Heart left ventricle (tissue), 16 donors: ENCODE measurements at regions not wholly inside any gene's neighbourhood (a gene's known extent, or its start where the extent isn't known, plus 50 kb on each side); places are given as distances from the start of the nearest gene placed in this dataset.

Experiments used
- ATAC-seq, 4 donors: fragments of 200-7000 bp; cut with Tn5 transposase; one replicate each; pipeline ENCODE4 v1.9.1; 2020 to 2022; ENCODE audit warnings: moderate library complexity in 4 of 4, mild to moderate bottlenecking in 3 of 4, moderate number of reproducible peaks in 1 of 4
- DNase-seq, 5 donors: peaks; one replicate each; pipeline ENCODE4 v3.0.0-alpha.2; 2020
- H3K27ac ChIP-seq, 12 donors: fragments of 200-600 bp; sonication (generic) in 4 of 12; one replicate each; pipeline versions ENCODE4 v1.5.0 to v1.8.0; 2016 to 2022; ENCODE audit warnings: mild to moderate bottlenecking in 2 of 12
- H3K27me3 ChIP-seq, 9 donors: fragments of 200-600 bp; sonication (generic) in 2 of 9; one replicate each; pipeline versions ENCODE4 v1.5.1 to v1.8.0; 2016 to 2022; ENCODE audit warnings: mild to moderate bottlenecking in 3 of 9
- H3K36me3 ChIP-seq, 9 donors: fragments of 200-600 bp; sonication (generic) in 2 of 9; one replicate each; pipeline versions ENCODE4 v1.5.0 to v1.8.0; 2018 to 2022; ENCODE audit warnings: mild to moderate bottlenecking in 2 of 9
- H3K4me1 ChIP-seq, 12 donors: fragments of 200-600 bp; sonication (generic) in 4 of 12; one replicate each; pipeline versions ENCODE4 v1.5.0 to v1.8.0; 2016 to 2022; ENCODE audit warnings: mild to moderate bottlenecking in 3 of 12
- H3K4me3 ChIP-seq, 12 donors: fragments of 200-600 bp; sonication (generic) in 4 of 12; one replicate each; pipeline versions ENCODE4 v1.5.0 to v1.8.0; 2017 to 2022; ENCODE audit warnings: mild to moderate bottlenecking in 9 of 12, moderate library complexity in 4 of 12
- H3K9me3 ChIP-seq, 12 donors: fragments of 200-600 bp; sonication (generic) in 4 of 12; one replicate each; pipeline versions ENCODE4 v1.5.0 to v1.8.0; 2016 to 2022; ENCODE audit warnings: mild to moderate bottlenecking in 1 of 12
- POLR2A ChIP-seq, 2 donors: fragments of 450-650 bp; IDR thresholded peaks; one replicate each; pipeline ENCODE4 v1.6.1; 2017; ENCODE audit warnings: antibody characterized with exemption in 2 of 2, mild to moderate bottlenecking in 2 of 2, moderate library complexity in 2 of 2
- WGBS, 4 donors: extraction: QIAGEN DNeasy Blood & Tissue Kit in 2 of 4; methylation state at CpG; one replicate each; pipeline versions ENCODE4 v1.1.5 to v1.1.7; 2013 to 2018; 5-methylcytosine and 5-hydroxymethylcytosine counted together
- intact Hi-C, 10 donors: fragments of 100-400 bp; cut with DNase I; formaldehyde crosslinking; loops; one replicate each; pipeline versions ENCODE4 v1.11.1 to v1.14.2; 2022
- TF ChIP-seq, protein P1 (sequence below), 12 donors: fragments of 200-600 bp; sonication (generic) in 4 of 12; IDR thresholded peaks; one replicate each; pipeline versions ENCODE4 v1.5.0 to v1.8.0; 2018 to 2022; ENCODE audit warnings: antibody characterized with exemption in 12 of 12, mild to moderate bottlenecking in 5 of 12
- donor health status: ischemic (EF 13 %, LVEDD 7.1; RV severe dilation, severe dysfunction).
- donor health status: healthy with polysubstance abuse.
- donor health status: DM: no; HTN: yes; CAD: no.
- donor health status: DM: no; HTN: no; CAD: no.
- donor health status: ischemic (EF 25% LVEDD 6.9; RV normal size, moderate dysfunction).
- donor health status: ischemic (EF 25% LVEDD 5.7; RV mildly dilated, moderate dysfunction).
- donor health status: healthy.
- donor health status: DM: yes; HTN: yes; CAD: no.
- donor health status: ischemic (EF 35%, LVEDD 5.7; RV mildly dilated, moderate dysfunction).
- donor health status: nonischemic (EF 11% LVEDD 7.7; RV severe dilation, severe dysfunction).
- donor health status: DM: yes; HTN: yes; CAD: no.
- donor health status: PGD.
- donor health status: ischemic (EF 29% LVEDD 5.4; RV normal size, mild dysfunction).
- donor health status: nonischemic (EF 23%, LVEDD 6.1; RV moderate dilation, normal function).

DNA sequence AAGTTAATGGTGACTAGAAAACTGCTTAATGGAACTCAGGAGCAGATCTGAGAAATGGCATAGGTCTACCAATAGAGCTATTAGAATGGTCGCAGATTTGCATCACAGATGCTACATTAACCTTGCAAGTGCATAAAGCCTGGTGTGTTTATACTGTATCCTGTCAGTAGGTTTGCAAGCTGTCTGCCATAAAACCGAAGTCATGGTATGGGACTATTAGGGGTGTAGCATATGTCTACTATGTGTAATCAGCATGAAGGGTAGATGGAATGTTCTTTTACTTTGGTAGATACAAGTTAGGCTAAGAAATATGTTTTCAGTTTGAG lies 574.2 kb upstream of the ADGRL2 start:
- intact Hi-C loops = loop anchor here in 2 of 10 donors (5.0 to 10.0 kb wide), 2 partner anchors 86 to 88 kb away; no protein-coding TSS in a partner anchor
- WGBS, 4 donors = 83 to 97% (median 86%) methylated on average over 2 of the region's 2 CpGs
- no peak for ATAC-seq
- H3K27ac ChIP-seq = no peak overlapping the region
- TF ChIP-seq, protein P1, sequence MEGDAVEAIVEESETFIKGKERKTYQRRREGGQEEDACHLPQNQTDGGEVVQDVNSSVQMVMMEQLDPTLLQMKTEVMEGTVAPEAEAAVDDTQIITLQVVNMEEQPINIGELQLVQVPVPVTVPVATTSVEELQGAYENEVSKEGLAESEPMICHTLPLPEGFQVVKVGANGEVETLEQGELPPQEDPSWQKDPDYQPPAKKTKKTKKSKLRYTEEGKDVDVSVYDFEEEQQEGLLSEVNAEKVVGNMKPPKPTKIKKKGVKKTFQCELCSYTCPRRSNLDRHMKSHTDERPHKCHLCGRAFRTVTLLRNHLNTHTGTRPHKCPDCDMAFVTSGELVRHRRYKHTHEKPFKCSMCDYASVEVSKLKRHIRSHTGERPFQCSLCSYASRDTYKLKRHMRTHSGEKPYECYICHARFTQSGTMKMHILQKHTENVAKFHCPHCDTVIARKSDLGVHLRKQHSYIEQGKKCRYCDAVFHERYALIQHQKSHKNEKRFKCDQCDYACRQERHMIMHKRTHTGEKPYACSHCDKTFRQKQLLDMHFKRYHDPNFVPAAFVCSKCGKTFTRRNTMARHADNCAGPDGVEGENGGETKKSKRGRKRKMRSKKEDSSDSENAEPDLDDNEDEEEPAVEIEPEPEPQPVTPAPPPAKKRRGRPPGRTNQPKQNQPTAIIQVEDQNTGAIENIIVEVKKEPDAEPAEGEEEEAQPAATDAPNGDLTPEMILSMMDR (IDR thresholded peaks at IDR 0.05) = no peak
- no peak for TF ChIP-seq POLR2A (IDR thresholded peaks at IDR 0.05)
- DNase-seq = no peak
- no peaks in the 10 kb centered on the region for H3K9me3 ChIP-seq
- H3K4me3 ChIP-seq = no peak overlapping the region
- peaks cover 0 to 14% (median 0%) of the 10 kb centered on the region in 12 donors for H3K4me1 ChIP-seq
- no peaks in the 10 kb centered on the region for H3K36me3 ChIP-seq
- no peaks in the 10 kb centered on the region for H3K27me3 ChIP-seq

DNA sequence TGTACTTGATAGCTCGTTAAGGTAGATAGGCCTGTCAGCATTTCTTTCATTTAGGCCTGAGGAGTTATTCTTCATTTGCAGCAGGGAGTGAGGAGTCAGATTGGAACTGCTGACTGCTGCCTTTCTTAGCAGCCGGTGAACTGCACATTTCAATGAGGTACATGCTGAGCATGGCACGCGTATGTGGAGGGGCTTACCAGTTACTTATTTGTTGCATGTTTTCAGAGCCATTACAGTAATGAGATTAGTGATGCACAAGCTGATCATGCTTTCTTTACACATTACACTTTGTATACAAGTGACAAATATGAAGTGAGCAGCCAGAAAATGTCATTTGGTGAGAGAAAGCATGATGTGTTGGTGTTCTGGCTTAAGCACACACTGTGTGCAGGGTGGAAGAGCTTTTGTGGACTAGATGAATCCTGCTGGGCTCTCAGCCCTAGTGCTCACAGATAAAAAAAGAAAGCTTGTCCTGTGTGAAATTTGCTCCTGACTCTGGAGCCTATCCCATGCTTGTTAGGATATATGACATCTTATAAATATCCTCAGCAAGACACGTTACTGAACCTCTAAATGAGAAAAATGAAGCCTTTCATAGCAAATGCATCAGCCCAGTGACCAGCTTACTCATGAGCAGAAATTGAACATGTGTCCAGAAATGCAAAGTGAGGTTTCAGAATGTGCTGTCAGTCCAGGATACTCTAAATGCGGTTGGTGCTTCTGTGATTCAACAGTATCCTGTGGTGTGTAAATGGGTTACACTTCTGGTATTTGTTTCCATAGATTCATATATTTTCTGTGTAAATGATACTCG lies 574.7 kb upstream of the ADGRL2 start:
- peak overlapping the region in 2 of 12 donors; percentile 14 to 20 for H3K27ac ChIP-seq
- DNase-seq (no peak), ATAC-seq (peak in 1 of 4 donors; percentile 56)
- H3K27me3 ChIP-seq = no peaks in the 10 kb centered on the region
- no peaks in the 10 kb centered on the region for H3K36me3 ChIP-seq
- TF ChIP-seq, protein P1 (IDR thresholded peaks at IDR 0.05) = no peak
- TF ChIP-seq POLR2A (IDR thresholded peaks at IDR 0.05) = no peak
- peaks cover 0 to 15% (median 0%) of the 10 kb centered on the region in 12 donors for H3K4me1 ChIP-seq
- 74 to 80% (median 77%) methylated on average over 7 of the region's 7 CpGs for WGBS, 4 donors
- no peaks in the 10 kb centered on the region for H3K9me3 ChIP-seq
- intact Hi-C loops = loop anchor here in 2 of 10 donors (5.0 to 10.0 kb wide), 2 partner anchors 86 to 89 kb away; no protein-coding TSS in a partner anchor
- no peak overlapping the region for H3K4me3 ChIP-seq

DNA sequence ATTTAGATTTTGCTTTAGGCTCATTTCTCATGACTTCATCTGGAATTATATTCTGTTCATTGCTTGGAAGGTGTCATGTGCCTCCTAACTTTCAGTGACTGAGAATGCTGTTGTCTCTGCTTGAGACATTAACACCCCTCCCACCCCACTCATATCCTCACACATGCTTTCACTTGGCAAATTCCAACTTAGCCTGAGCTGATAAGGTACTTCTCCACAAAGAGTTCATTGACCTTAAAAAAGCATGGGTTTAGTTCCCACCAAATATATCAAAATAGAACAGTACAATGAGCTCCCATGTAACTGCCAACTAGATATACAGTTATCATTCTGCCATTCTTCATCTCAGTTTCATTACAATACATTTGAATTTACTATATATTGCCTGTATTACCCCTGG lies 576.5 kb upstream of the ADGRL2 start:
- H3K4me1 ChIP-seq = peaks cover 0 to 15% (median 0%) of the 10 kb centered on the region in 12 donors
- DNase-seq (no peak), ATAC-seq (peak; percentile 82 to 95 (median 92))
- no peak overlapping the region for H3K4me3 ChIP-seq
- H3K36me3 ChIP-seq = no peaks in the 10 kb centered on the region
- intact Hi-C loops = loop anchor here in 1 of 10 donors (10.0 kb wide), 1 partner anchor 91 kb away; no protein-coding TSS in a partner anchor
- H3K27me3 ChIP-seq = no peaks in the 10 kb centered on the region
- TF ChIP-seq, protein P1 (IDR thresholded peaks at IDR 0.05) = no peak
- no peak for TF ChIP-seq POLR2A (IDR thresholded peaks at IDR 0.05)
- H3K9me3 ChIP-seq = no peaks in the 10 kb centered on the region
- peak overlapping the region in 5 of 12 donors; percentile 19 to 39 (median 30) for H3K27ac ChIP-seq

DNA sequence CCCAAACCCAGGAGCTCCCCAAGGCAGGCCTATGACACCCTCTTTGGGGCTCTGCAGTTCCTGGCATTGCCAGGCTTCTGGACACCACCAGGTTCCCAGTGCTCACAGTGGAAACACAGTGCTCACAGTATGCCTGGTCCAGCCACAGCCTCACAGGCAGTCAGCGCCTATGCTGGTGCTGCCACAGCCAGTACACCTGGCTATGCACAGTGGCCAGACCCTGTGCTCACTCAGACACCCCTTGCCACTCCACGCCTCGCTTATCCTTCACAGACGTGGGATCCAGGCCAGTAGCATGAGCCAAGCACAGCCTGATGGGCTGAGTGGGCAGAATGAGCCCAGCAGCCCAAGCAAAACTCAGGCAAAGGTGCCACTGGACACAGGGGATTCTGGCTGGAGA lies 579.2 kb upstream of the ADGRL2 start:
- no peak overlapping the region for H3K4me3 ChIP-seq
- DNase-seq (peak in 4 of 5 donors; percentile 22 to 61 (median 41)), ATAC-seq (peak; percentile 27 to 81 (median 65))
- intact Hi-C loops = loop anchor here in 1 of 10 donors (10.0 kb wide), 1 partner anchor 93 kb away; no protein-coding TSS in a partner anchor
- 52 to 69% (median 60%) methylated on average over 4 of the region's 4 CpGs for WGBS, 4 donors
- no peaks in the 10 kb centered on the region for H3K36me3 ChIP-seq
- H3K27me3 ChIP-seq = no peaks in the 10 kb centered on the region
- H3K4me1 ChIP-seq = peaks cover 0 to 15% (median 0%) of the 10 kb centered on the region in 12 donors
- H3K9me3 ChIP-seq = no peaks in the 10 kb centered on the region
- TF ChIP-seq, protein P1 (IDR thresholded peaks at IDR 0.05) = no peak
- no peak for TF ChIP-seq POLR2A (IDR thresholded peaks at IDR 0.05)
- H3K27ac ChIP-seq = no peak overlapping the region
